HL-60 (cell line): ENCODE measurements at regions not wholly inside any gene's neighbourhood (a gene's known extent, or its start where the extent isn't known, plus 50 kb on each side); places are given as distances from the start of the nearest gene placed in this dataset.

Source experiments
- DNase-seq, 2 experiments: peaks; one replicate each; pipeline ENCODE4 v3.0.0-alpha.2; 2010 to 2020; ENCODE audit warnings: low read depth in 1 of 2, low spot score in 1 of 2
- H3K27ac ChIP-seq: fragments of 250-450 bp; sonication (Bioruptor Pico); replicated peaks from 2 replicates; pipeline ENCODE4 v1.5.1; 2020; ENCODE audit warnings: mild to moderate bottlenecking, moderate library complexity
- H3K27me3 ChIP-seq: fragments of 250-450 bp; sonication (Bioruptor Pico); 2 replicates; pipeline ENCODE4 v1.5.1; 2021; ENCODE audit warnings: mild to moderate bottlenecking, moderate library complexity; ENCODE audit not compliant: insufficient read depth, poor library complexity, severe bottlenecking
- H3K4me3 ChIP-seq: replicated peaks from 2 replicates; pipeline ENCODE4 v1.5.1; 2011; ENCODE audit warnings: mild to moderate bottlenecking, control low read depth, low read length; ENCODE audit not compliant: insufficient read depth
- GABPA ChIP-seq: IDR thresholded peaks from 2 replicates; pipeline ENCODE4 v1.6.1; 2012; ENCODE audit warnings: low read depth
- POLR2AphosphoS5 ChIP-seq: IDR thresholded peaks from 2 replicates; pipeline ENCODE4 v1.6.1; 2012; ENCODE audit warnings: low read depth
- SPI1 ChIP-seq: IDR thresholded peaks from 2 replicates; pipeline ENCODE4 v1.6.1; 2012; ENCODE audit warnings: low read depth, mild to moderate bottlenecking, borderline replicate concordance
- TF ChIP-seq, protein P1 (sequence below): IDR thresholded peaks from one replicate; pipeline ENCODE4 v1.5.1; 2011; ENCODE audit warnings: low read length, control low read depth, inconsistent platforms; ENCODE audit not compliant: insufficient read depth
- TF ChIP-seq, protein P2 (sequence below): IDR thresholded peaks from 2 replicates; pipeline ENCODE4 v1.6.1; 2012; ENCODE audit warnings: low read depth; ENCODE audit not compliant: insufficient replicate concordance

DNA sequence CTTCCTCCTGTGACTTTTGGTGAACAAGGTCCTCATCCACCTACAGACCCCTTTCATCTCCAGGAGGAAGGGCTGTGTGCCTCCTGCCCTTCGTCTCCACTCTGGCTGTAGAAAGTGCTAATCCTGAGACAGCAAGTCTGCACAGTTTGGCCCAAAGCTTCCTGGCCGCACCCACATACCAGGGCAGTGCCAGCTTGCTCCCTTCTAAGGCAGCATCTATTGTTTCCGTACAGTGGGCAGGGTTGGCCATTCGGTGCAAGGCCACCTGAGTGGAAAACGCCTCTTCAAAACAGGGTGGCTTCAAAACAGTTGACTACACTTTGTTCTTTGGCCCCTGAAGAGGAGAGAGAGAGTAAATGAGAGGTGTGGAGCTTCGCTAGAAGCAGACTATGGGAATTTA is 134.1 kb upstream of the KLF14 start:
- H3K27ac ChIP-seq, result no peak overlapping the region
- no peak for DNase-seq
- no peak for TF ChIP-seq GABPA
- no peak for TF ChIP-seq POLR2AphosphoS5
- TF ChIP-seq, protein P1, sequence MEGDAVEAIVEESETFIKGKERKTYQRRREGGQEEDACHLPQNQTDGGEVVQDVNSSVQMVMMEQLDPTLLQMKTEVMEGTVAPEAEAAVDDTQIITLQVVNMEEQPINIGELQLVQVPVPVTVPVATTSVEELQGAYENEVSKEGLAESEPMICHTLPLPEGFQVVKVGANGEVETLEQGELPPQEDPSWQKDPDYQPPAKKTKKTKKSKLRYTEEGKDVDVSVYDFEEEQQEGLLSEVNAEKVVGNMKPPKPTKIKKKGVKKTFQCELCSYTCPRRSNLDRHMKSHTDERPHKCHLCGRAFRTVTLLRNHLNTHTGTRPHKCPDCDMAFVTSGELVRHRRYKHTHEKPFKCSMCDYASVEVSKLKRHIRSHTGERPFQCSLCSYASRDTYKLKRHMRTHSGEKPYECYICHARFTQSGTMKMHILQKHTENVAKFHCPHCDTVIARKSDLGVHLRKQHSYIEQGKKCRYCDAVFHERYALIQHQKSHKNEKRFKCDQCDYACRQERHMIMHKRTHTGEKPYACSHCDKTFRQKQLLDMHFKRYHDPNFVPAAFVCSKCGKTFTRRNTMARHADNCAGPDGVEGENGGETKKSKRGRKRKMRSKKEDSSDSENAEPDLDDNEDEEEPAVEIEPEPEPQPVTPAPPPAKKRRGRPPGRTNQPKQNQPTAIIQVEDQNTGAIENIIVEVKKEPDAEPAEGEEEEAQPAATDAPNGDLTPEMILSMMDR, result no peak
- no peak for TF ChIP-seq SPI1
- TF ChIP-seq, protein P2, sequence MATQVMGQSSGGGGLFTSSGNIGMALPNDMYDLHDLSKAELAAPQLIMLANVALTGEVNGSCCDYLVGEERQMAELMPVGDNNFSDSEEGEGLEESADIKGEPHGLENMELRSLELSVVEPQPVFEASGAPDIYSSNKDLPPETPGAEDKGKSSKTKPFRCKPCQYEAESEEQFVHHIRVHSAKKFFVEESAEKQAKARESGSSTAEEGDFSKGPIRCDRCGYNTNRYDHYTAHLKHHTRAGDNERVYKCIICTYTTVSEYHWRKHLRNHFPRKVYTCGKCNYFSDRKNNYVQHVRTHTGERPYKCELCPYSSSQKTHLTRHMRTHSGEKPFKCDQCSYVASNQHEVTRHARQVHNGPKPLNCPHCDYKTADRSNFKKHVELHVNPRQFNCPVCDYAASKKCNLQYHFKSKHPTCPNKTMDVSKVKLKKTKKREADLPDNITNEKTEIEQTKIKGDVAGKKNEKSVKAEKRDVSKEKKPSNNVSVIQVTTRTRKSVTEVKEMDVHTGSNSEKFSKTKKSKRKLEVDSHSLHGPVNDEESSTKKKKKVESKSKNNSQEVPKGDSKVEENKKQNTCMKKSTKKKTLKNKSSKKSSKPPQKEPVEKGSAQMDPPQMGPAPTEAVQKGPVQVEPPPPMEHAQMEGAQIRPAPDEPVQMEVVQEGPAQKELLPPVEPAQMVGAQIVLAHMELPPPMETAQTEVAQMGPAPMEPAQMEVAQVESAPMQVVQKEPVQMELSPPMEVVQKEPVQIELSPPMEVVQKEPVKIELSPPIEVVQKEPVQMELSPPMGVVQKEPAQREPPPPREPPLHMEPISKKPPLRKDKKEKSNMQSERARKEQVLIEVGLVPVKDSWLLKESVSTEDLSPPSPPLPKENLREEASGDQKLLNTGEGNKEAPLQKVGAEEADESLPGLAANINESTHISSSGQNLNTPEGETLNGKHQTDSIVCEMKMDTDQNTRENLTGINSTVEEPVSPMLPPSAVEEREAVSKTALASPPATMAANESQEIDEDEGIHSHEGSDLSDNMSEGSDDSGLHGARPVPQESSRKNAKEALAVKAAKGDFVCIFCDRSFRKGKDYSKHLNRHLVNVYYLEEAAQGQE, result no peak

DNA sequence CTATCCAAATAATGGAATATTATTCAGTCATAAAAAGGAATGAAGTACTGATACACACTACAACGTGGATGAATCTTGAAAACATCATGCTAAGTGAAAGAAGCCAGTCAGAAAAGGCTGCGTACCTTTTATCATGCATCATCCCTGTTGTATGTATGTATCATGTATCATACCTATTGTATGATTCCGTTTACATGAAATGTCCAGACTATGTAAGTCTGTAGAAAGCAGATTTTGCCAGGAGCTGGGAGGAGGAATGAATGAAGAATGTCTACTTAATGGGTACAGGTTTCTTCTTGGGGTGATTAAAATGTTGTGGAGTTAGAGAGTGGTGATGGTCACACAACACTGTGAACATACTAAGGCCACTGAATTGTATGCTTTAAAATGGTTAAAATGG is 135.9 kb upstream of the KLF14 start:
- no peak overlapping the region for H3K27ac ChIP-seq
- DNase-seq, result no peak

More for the DNA sequence above, 134.1 kb upstream of the KLF14 start:
- Histone ChIP-seq H3K4me3 (no peak overlapping the region), H3K27me3 (no peaks in the 10 kb centered on the region)

DNA sequence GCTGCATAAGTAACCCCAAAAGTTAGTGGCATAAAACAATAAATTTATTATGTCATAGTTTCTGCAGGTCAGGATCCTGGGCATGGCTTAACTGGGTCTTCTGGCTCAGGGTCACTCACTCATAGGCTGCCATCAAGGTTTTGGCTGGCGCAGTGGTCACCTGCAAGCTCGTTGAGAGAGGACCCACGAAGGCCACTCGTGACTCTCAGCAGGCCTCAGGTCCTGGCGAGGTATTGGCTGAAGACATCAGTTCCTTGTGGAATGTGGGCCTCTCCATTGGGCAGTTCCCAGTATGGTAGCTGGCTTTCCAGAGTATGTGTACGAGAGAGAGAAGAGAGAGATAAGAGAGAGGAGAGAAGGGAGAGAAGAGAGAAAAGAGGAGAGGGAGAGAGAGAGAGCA is 138.3 kb upstream of the KLF14 start:
- Histone ChIP-seq H3K27me3 (no peaks in the 10 kb centered on the region), H3K4me3 (no peak overlapping the region), H3K27ac (no peak overlapping the region)
- TF ChIP-seq SPI1 (no peak), POLR2AphosphoS5 (no peak), GABPA (no peak)
- TF ChIP-seq, protein P1, result no peak
- TF ChIP-seq, protein P2, result no peak
- DNase-seq, result no peak

More for the DNA sequence above, 135.9 kb upstream of the KLF14 start:
- TF ChIP-seq, protein P2, result no peak
- TF ChIP-seq POLR2AphosphoS5, result no peak
- TF ChIP-seq, protein P1, result no peak
- no peak for TF ChIP-seq GABPA
- TF ChIP-seq SPI1, result no peak
- Histone ChIP-seq H3K27me3 (no peaks in the 10 kb centered on the region), H3K4me3 (no peak overlapping the region)
